HepG2 (cell line): ENCODE measurements at regions not wholly inside any gene's neighbourhood (a gene's known extent, or its start where the extent isn't known, plus 50 kb on each side); places are given as distances from the start of the nearest gene placed in this dataset.

Source experiments
- FOXK1 ChIP-seq: sonication (generic); formaldehyde crosslinking; IDR thresholded peaks from 2 replicates; pipeline ENCODE4 v1.4.0; 2020; ENCODE audit warnings: low read depth, missing genetic modification reagents, borderline replicate concordance
- HDAC2 ChIP-seq: sonication (generic); formaldehyde crosslinking; IDR thresholded peaks from 2 replicates; pipeline ENCODE4 v1.4.0; 2020; ENCODE audit warnings: missing genetic modification reagents
- JUNB ChIP-seq: sonication (generic); formaldehyde crosslinking; IDR thresholded peaks from 2 replicates; pipeline ENCODE4 v1.8.0; 2022; ENCODE audit warnings: missing genetic modification reagents, mild to moderate bottlenecking, borderline replicate concordance
- KIAA2018 ChIP-seq: sonication (generic); formaldehyde crosslinking; IDR thresholded peaks from 2 replicates; pipeline ENCODE4 v1.5.0; 2020; ENCODE audit warnings: mild to moderate bottlenecking, missing genetic modification reagents, borderline replicate concordance
- RARG ChIP-seq: sonication (generic); formaldehyde crosslinking; IDR thresholded peaks from 2 replicates; pipeline ENCODE4 v1.4.0; 2020; ENCODE audit warnings: low read depth, mild to moderate bottlenecking, missing genetic modification reagents
- SNAPC5 ChIP-seq: sonication (generic); formaldehyde crosslinking; IDR thresholded peaks from 2 replicates; pipeline ENCODE4 v1.8.1; 2023; ENCODE audit warnings: mild to moderate bottlenecking, missing genetic modification reagents, borderline replicate concordance
- U2AF1 ChIP-seq: fragments of 200-400 bp; formaldehyde crosslinking; optimal IDR thresholded peaks from 2 replicates; pipeline ENCODE3; 2017; ENCODE audit warnings: mild to moderate bottlenecking, low read depth, low read length
- ZNF367 ChIP-seq: sonication (generic); formaldehyde crosslinking; IDR thresholded peaks from 2 replicates; pipeline ENCODE4 v1.4.0; 2020; ENCODE audit warnings: missing genetic modification reagents, borderline replicate concordance
- TF ChIP-seq, protein P1 (sequence below): sonication (generic); formaldehyde crosslinking; conservative IDR thresholded peaks from 2 replicates; pipeline ENCODE4 v1.8.1; 2023; ENCODE audit warnings: missing genetic modification reagents

GRCh38 chr7:12772768-12773167 lies 85.3 kb downstream of the ARL4A start (continued):
- TF ChIP-seq KIAA2018 (CRISPR knock-in tag) (no peak), JUNB (CRISPR knock-in tag) (no peak), FOXK1 (no peak), HDAC2 (no peak), ZNF367 (CRISPR knock-in tag) (no peak), SNAPC5 (CRISPR knock-in tag) (no peak), U2AF1 (no peak), RARG (CRISPR knock-in tag) (no peak)
- TF ChIP-seq, protein P1, sequence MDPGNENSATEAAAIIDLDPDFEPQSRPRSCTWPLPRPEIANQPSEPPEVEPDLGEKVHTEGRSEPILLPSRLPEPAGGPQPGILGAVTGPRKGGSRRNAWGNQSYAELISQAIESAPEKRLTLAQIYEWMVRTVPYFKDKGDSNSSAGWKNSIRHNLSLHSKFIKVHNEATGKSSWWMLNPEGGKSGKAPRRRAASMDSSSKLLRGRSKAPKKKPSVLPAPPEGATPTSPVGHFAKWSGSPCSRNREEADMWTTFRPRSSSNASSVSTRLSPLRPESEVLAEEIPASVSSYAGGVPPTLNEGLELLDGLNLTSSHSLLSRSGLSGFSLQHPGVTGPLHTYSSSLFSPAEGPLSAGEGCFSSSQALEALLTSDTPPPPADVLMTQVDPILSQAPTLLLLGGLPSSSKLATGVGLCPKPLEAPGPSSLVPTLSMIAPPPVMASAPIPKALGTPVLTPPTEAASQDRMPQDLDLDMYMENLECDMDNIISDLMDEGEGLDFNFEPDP (CRISPR knock-in tag), result no peak
- TF ChIP-seq, all 625 proteins: peak for 0
